IMR-90 (cell line): ENCODE measurements at regions not wholly inside any gene's neighbourhood (a gene's known extent, or its start where the extent isn't known, plus 50 kb on each side); places are given as distances from the start of the nearest gene placed in this dataset.

Experiments used
- ATAC-seq: fragments of 200-7000 bp; cut with Tn5 transposase; 2 replicates; pipeline ENCODE4 v1.9.1; 2020; ENCODE audit warnings: low read depth, mild to moderate bottlenecking, moderate library complexity
- BruUV-seq: library from RNA; stranded (reverse); fragments of 400-500 nt; replicated peaks from 2 replicates; lab custom pipeline; 2021; lab: Mats Ljungman, UMichigan
- CTCF ChIA-PET: fragments of 300-600 bp; formaldehyde crosslinking; extraction: SDS; loops from one replicate; lab custom pipeline; 2021; ENCODE audit warnings: antibody characterized with exemption; lab: Yijun Ruan, JAX
- POLR2A ChIA-PET: fragments of 300-600 bp; sonication (Branson Sonifier 250); formaldehyde crosslinking; loops from one replicate; lab custom pipeline; 2022; ENCODE audit warnings: antibody characterized with exemption; ENCODE audit not compliant: unreplicated experiment; lab: Charles Lee
- DNase-seq: peaks from one replicate; pipeline ENCODE4 v3.0.0; 2013
- H2AFZ ChIP-seq: replicated peaks from 2 replicates; pipeline ENCODE3; 2013; ENCODE audit warnings: low read length, mild to moderate bottlenecking; ENCODE audit not compliant: poor library complexity
- H2AK5ac ChIP-seq: 2 replicates; pipeline ENCODE4 v1.6.1; 2013; ENCODE audit warnings: low read depth, low read length, inconsistent platforms
- H2AK9ac ChIP-seq: replicated peaks from 2 replicates; pipeline ENCODE3; 2013; ENCODE audit warnings: mild to moderate bottlenecking, low read depth, low read length, moderate library complexity; ENCODE audit not compliant: poor library complexity
- H2BK120ac ChIP-seq: 2 replicates; pipeline ENCODE4 v1.6.1; 2013; ENCODE audit warnings: low read depth, low read length, inconsistent platforms
- H2BK15ac ChIP-seq: 3 replicates; pipeline ENCODE4 v1.6.1; 2013; ENCODE audit warnings: low read depth, low read length, inconsistent platforms
- H2BK20ac ChIP-seq: 2 replicates; pipeline ENCODE4 v1.6.1; 2013; ENCODE audit warnings: low read depth, mild to moderate bottlenecking, inconsistent platforms, low read length, moderate library complexity
- H2BK5ac ChIP-seq: 2 replicates; pipeline ENCODE4 v1.6.1; 2013; ENCODE audit warnings: mild to moderate bottlenecking, low read depth, low read length, inconsistent platforms; ENCODE audit not compliant: poor library complexity, severe bottlenecking
- H3K14ac ChIP-seq: replicated peaks from 2 replicates; pipeline ENCODE4 v1.6.1; 2013; ENCODE audit warnings: low read depth, low read length, inconsistent platforms
- H3K18ac ChIP-seq: 2 replicates; pipeline ENCODE4 v1.6.1; 2013; ENCODE audit warnings: low read depth, low read length, control low read depth
- H3K23ac ChIP-seq: 2 replicates; pipeline ENCODE4 v1.6.1; 2013; ENCODE audit warnings: low read depth, low read length, inconsistent platforms
- H3K27ac ChIP-seq: 2 replicates; pipeline ENCODE4 v1.5.1; 2013; ENCODE audit warnings: mild to moderate bottlenecking, control low read depth, low read length; ENCODE audit not compliant: insufficient read depth
- H3K27me3 ChIP-seq: 2 replicates; pipeline ENCODE4 v1.6.1; 2013; ENCODE audit warnings: low read length; ENCODE audit not compliant: control insufficient read depth, insufficient read depth
- H3K36me3 ChIP-seq: 2 replicates; pipeline ENCODE4 v1.6.1; 2013; ENCODE audit warnings: low read length, mixed read lengths; ENCODE audit not compliant: control insufficient read depth, insufficient read depth
- H3K4ac ChIP-seq: 2 replicates; pipeline ENCODE4 v1.6.1; 2013; ENCODE audit warnings: low read depth, low read length, inconsistent platforms
- H3K4me1 ChIP-seq: 2 replicates; pipeline ENCODE4 v1.6.1; 2013; ENCODE audit warnings: low read length, mixed read lengths; ENCODE audit not compliant: control insufficient read depth, insufficient read depth
- H3K4me2 ChIP-seq: 2 replicates; pipeline ENCODE4 v1.6.1; 2013; ENCODE audit warnings: low read depth, mild to moderate bottlenecking, control low read depth, low read length, moderate library complexity
- H3K4me3 ChIP-seq: 2 replicates; pipeline ENCODE4 v1.5.1; 2013; ENCODE audit warnings: low read depth, mild to moderate bottlenecking, control low read depth, low read length, moderate library complexity; ENCODE audit not compliant: insufficient read depth
- H3K56ac ChIP-seq: 2 replicates; pipeline ENCODE4 v1.6.1; 2013; ENCODE audit warnings: low read length, inconsistent platforms; ENCODE audit not compliant: insufficient read depth; ENCODE audit errors: extremely low read depth
- H3K79me1 ChIP-seq, 2 experiments: 2 replicates each; pipeline ENCODE4 v1.6.1; 2013; ENCODE audit warnings: low read length in 2 of 2, inconsistent platforms in 1 of 2, low read depth in 1 of 2
- H3K9ac ChIP-seq: 2 replicates; pipeline ENCODE4 v1.6.1; 2013; ENCODE audit warnings: low read depth, low read length, control low read depth
- H3K9me1 ChIP-seq: 2 replicates; pipeline ENCODE4 v1.6.1; 2013; ENCODE audit warnings: low read length, inconsistent platforms; ENCODE audit not compliant: insufficient read depth
- H3K9me3 ChIP-seq: 2 replicates; pipeline ENCODE4 v1.6.1; 2013; ENCODE audit warnings: low read length; ENCODE audit not compliant: control insufficient read depth, insufficient read depth
- H4K20me1 ChIP-seq: 2 replicates; pipeline ENCODE4 v1.6.1; 2013; ENCODE audit warnings: low read length, inconsistent platforms; ENCODE audit not compliant: insufficient read depth
- H4K5ac ChIP-seq: 2 replicates; pipeline ENCODE4 v1.6.1; 2013; ENCODE audit warnings: mild to moderate bottlenecking, low read depth, low read length, control low read depth
- H4K8ac ChIP-seq, 2 experiments: 2 replicates each; pipeline ENCODE4 v1.6.1; 2013; ENCODE audit warnings: low read depth in 2 of 2, low read length in 2 of 2, control low read depth in 1 of 2, inconsistent platforms in 1 of 2
- H4K91ac ChIP-seq: 2 replicates; pipeline ENCODE4 v1.6.1; 2013; ENCODE audit warnings: low read depth, low read length, inconsistent platforms; ENCODE audit not compliant: insufficient read depth
- BHLHE40 ChIP-seq: fragments of 150-350 bp; IDR thresholded peaks from 2 replicates; pipeline ENCODE4 v1.6.1; 2016; ENCODE audit warnings: mild to moderate bottlenecking, low read depth, low read length
- CEBPB ChIP-seq: IDR thresholded peaks from 2 replicates; pipeline ENCODE4 v1.6.1; 2012; ENCODE audit warnings: low read depth, low read length, improper control_type of control experiment
- CHD1 ChIP-seq: IDR thresholded peaks from 2 replicates; pipeline ENCODE4 v1.6.1; 2012; ENCODE audit warnings: low read depth, low read length, improper control_type of control experiment
- ELK1 ChIP-seq: fragments of 150-350 bp; IDR thresholded peaks from 2 replicates; pipeline ENCODE4 v1.6.1; 2016; ENCODE audit warnings: low read depth, mild to moderate bottlenecking, low read length, moderate library complexity, borderline replicate concordance
- FOS ChIP-seq: fragments of 150-350 bp; IDR thresholded peaks from 2 replicates; pipeline ENCODE4 v1.6.1; 2016; ENCODE audit warnings: low read depth, low read length
- MAFK ChIP-seq: IDR thresholded peaks from 2 replicates; pipeline ENCODE4 v1.6.1; 2012; ENCODE audit warnings: low read depth, low read length, improper control_type of control experiment
- MXI1 ChIP-seq: IDR thresholded peaks from 2 replicates; pipeline ENCODE4 v1.6.1; 2012; ENCODE audit warnings: low read depth, mild to moderate bottlenecking, low read length, moderate library complexity, borderline replicate concordance
- POLR2A ChIP-seq: IDR thresholded peaks from 2 replicates; pipeline ENCODE4 v1.6.1; 2012; ENCODE audit warnings: mild to moderate bottlenecking, low read depth, low read length
- RCOR1 ChIP-seq: IDR thresholded peaks from 2 replicates; pipeline ENCODE4 v1.6.1; 2012; ENCODE audit warnings: mild to moderate bottlenecking, low read length, improper control_type of control experiment; ENCODE audit not compliant: insufficient replicate concordance
- SMC3 ChIP-seq: fragments of 150-350 bp; IDR thresholded peaks from 2 replicates; pipeline ENCODE4 v1.6.1; 2016; ENCODE audit warnings: low read depth, mild to moderate bottlenecking, antibody characterized with exemption, low read length, moderate library complexity
- USF2 ChIP-seq: fragments of 150-350 bp; IDR thresholded peaks from 2 replicates; pipeline ENCODE4 v1.6.1; 2017; ENCODE audit warnings: mild to moderate bottlenecking, antibody characterized with exemption, low read length, low read depth
- WGBS, 2 experiments: methylation state at CpG; one replicate each; pipeline versions ENCODE4 v1.1.5 to v1.1.7; 2013; ENCODE audit warnings: missing lambda C conversion rate in 2 of 2; ENCODE audit not compliant: insufficient read length in 1 of 2; ENCODE audit errors: extremely low coverage in 2 of 2; 5-methylcytosine and 5-hydroxymethylcytosine counted together
- dilution Hi-C: fragments of 300-500 bp; cut with HindIII; formaldehyde crosslinking; loops from one replicate; pipeline ENCODE4 v1.14.3; 2018; ENCODE audit warnings: low sequenced_read_pairs; ENCODE audit not compliant: unreplicated experiment
- in situ Hi-C: fragments of 300-500 bp; cut with MboI; formaldehyde crosslinking; loops from 3 replicates; pipeline ENCODE4 v1.14.3; 2019; ENCODE audit warnings: low sequenced_read_pairs, inconsistent platforms, mixed read lengths
- intact Hi-C: fragments of 100-400 bp; cut with micrococcal nuclease; formaldehyde crosslinking; loops from 2 replicates; pipeline ENCODE4 v1.10.0; 2022

- Histone ChIP-seq H2AK5ac (no peak overlapping the region), H3K23ac (no peak overlapping the region), H4K8ac (no peak overlapping the region), H3K4ac (no peak overlapping the region), H2BK15ac (no peak overlapping the region), H3K36me3 (no peaks in the 10 kb centered on the region), H4K5ac (no peak overlapping the region), H3K9me3 (no peaks in the 10 kb centered on the region), H2BK120ac (no peak overlapping the region), H2BK20ac (no peak overlapping the region), H3K56ac (no peak overlapping the region), H3K9me1 (no peaks in the 10 kb centered on the region), H3K9ac (no peak overlapping the region), H3K27ac (no peak overlapping the region), H3K4me3 (no peak overlapping the region), H2AFZ (no peak overlapping the region), H3K4me2 (no peak overlapping the region), H2AK9ac (no peak overlapping the region), H4K91ac (no peak overlapping the region), H2BK5ac (no peak overlapping the region), H3K14ac (no peak overlapping the region), H3K79me1 (no peaks in the 10 kb centered on the region), H3K18ac (no peak overlapping the region), H4K20me1 (no peaks in the 10 kb centered on the region), H3K27me3 (peaks cover 2% of the 10 kb centered on the region; the same call in 1 of the 2 replicates), H3K4me1 (no peaks in the 10 kb centered on the region)
- no TSS peak for BruUV-seq
- dilution Hi-C loops (no loop called here), intact Hi-C loops (no loop called here), in situ Hi-C loops (no loop called here)
- 70% methylated on average over 4 of the region's 24 CpGs; no CpG with 5 or more reads in 1 of the 2 experiments for WGBS, 2 experiments
- ChIA-PET CTCF (no interaction called here), POLR2A (no interaction called here)
- ATAC-seq (no peak), DNase-seq (no peak)
- TF ChIP-seq USF2 (no peak), ELK1 (no peak), SMC3 (no peak), FOS (no peak), POLR2A (no peak), MAFK (no peak), BHLHE40 (no peak), RCOR1 (no peak), CHD1 (no peak), MXI1 (no peak), CEBPB (no peak)
Measured at GRCh38 chr20:56953048-56953586, 313.3 kb downstream of the BMP7 start.
